NOMO-1 treated with DMSO at 0.1 percent for 48 hours (cell line): ENCODE measurements at regions not wholly inside any gene's neighbourhood (a gene's known extent, or its start where the extent isn't known, plus 50 kb on each side); places are given as distances from the start of the nearest gene placed in this dataset.
"Not testable (repeated sequence)": the region's sequence is repeated elsewhere in the genome, so short reads cannot be mapped to it uniquely, and the experiment has no call there.

Experiments used
- DNase-seq: peaks from one replicate; lab custom pipeline; 2025; ENCODE audit not compliant: unreplicated experiment; lab: John Stamatoyannopoulos, UW

GRCh38 chr1:220942278-220942677, 63.0 kb downstream of the HLX start:
- DNase-seq: no peak

GRCh38 chr1:220942914-220943313, 63.7 kb downstream of the HLX start:
- DNase-seq: not testable (repeated sequence)

GRCh38 chr1:220943319-220943996, 64.2 kb downstream of the HLX start:
- DNase-seq: no peak

GRCh38 chr1:220950576-220950975, 71.3 kb downstream of the HLX start:
- peak; percentile 13 for DNase-seq

GRCh38 chr1:220952961-220953643, 73.9 kb downstream of the HLX start:
- DNase-seq: no peak

- DNase-seq: no peak
Measured at GRCh38 chr1:220954321-220955075, 75.3 kb downstream of the HLX start.

- no peak for DNase-seq
Measured at GRCh38 chr1:220955116-220955515, 75.9 kb downstream of the HLX start.

- DNase-seq: no peak
Measured at GRCh38 chr1:220956501-220957232, 77.4 kb downstream of the HLX start.

GRCh38 chr1:220957233-220957605, 78.0 kb downstream of the HLX start:
- DNase-seq: peak; percentile 86

GRCh38 chr1:220958234-220958633, 79.0 kb downstream of the HLX start:
- DNase-seq: no peak

- peak; percentile 91 for DNase-seq
Measured at GRCh38 chr1:220962031-220962751, 82.9 kb downstream of the HLX start.

- no peak for DNase-seq
Measured at GRCh38 chr1:220966041-220966440, 86.8 kb downstream of the HLX start.

- DNase-seq: no peak
Measured at GRCh38 chr1:220966473-220966872, 87.2 kb downstream of the HLX start.

GRCh38 chr1:220966881-220967611, 87.8 kb downstream of the HLX start:
- no peak for DNase-seq

GRCh38 chr1:220967911-220968310, 88.7 kb downstream of the HLX start:
- no peak for DNase-seq

GRCh38 chr1:220969281-220969680, 90.0 kb downstream of the HLX start:
- not testable (repeated sequence) for DNase-seq

GRCh38 chr1:220970311-220970710, 91.1 kb downstream of the HLX start:
- DNase-seq: no peak

GRCh38 chr1:220971221-220971620, 92.0 kb downstream of the HLX start:
- DNase-seq: no peak

GRCh38 chr1:220974431-220974830, 95.2 kb downstream of the HLX start:
- DNase-seq: no peak

GRCh38 chr1:220976390-220976789, 97.1 kb downstream of the HLX start:
- DNase-seq: no peak
